Ishikawa (cell line): ENCODE measurements at regions not wholly inside any gene's neighbourhood (a gene's known extent, or its start where the extent isn't known, plus 50 kb on each side); places are given as distances from the start of the nearest gene placed in this dataset.
A peak's percentile ranks its signal among the peaks of the same experiment; 100 is the strongest.

ENCODE experiments used
- CEBPB ChIP-seq: IDR thresholded peaks from 2 replicates; pipeline ENCODE4 v1.6.1; 2012
- CREB1 ChIP-seq: IDR thresholded peaks from 2 replicates; pipeline ENCODE4 v1.6.1; 2012; ENCODE audit warnings: low read depth
- EGR1 ChIP-seq: IDR thresholded peaks from 2 replicates; pipeline ENCODE4 v1.6.1; 2012
- EP300 ChIP-seq: IDR thresholded peaks from 2 replicates; pipeline ENCODE4 v1.6.1; 2012; ENCODE audit warnings: borderline replicate concordance
- FOXM1 ChIP-seq: IDR thresholded peaks from 2 replicates; pipeline ENCODE4 v1.6.1; 2012; ENCODE audit warnings: low read depth, borderline replicate concordance
- NFIC ChIP-seq: IDR thresholded peaks from 2 replicates; pipeline ENCODE4 v1.6.1; 2012
- RAD21 ChIP-seq: IDR thresholded peaks from 2 replicates; pipeline ENCODE4 v1.6.1; 2012; ENCODE audit warnings: low read depth
- TAF1 ChIP-seq: IDR thresholded peaks from 2 replicates; pipeline ENCODE4 v1.6.1; 2012; ENCODE audit warnings: low read depth, mild to moderate bottlenecking
- TCF12 ChIP-seq: IDR thresholded peaks from 2 replicates; pipeline ENCODE4 v1.6.1; 2012; ENCODE audit warnings: low read depth
- TEAD4 ChIP-seq: IDR thresholded peaks from 2 replicates; pipeline ENCODE4 v1.6.1; 2012
- YY1 ChIP-seq: IDR thresholded peaks from 2 replicates; pipeline ENCODE4 v1.6.1; 2012; ENCODE audit warnings: low read depth
- ZBTB7A ChIP-seq: IDR thresholded peaks from 2 replicates; pipeline ENCODE4 v1.6.1; 2012; ENCODE audit warnings: low read depth
- TF ChIP-seq, protein P1 (sequence below): IDR thresholded peaks from 2 replicates; pipeline ENCODE4 v1.6.1; 2012
- TF ChIP-seq, protein P2 (sequence below): IDR thresholded peaks from 2 replicates; pipeline ENCODE4 v1.6.1; 2012; ENCODE audit warnings: low read depth, mild to moderate bottlenecking
- TF ChIP-seq, protein P3 (sequence below): IDR thresholded peaks from 2 replicates; pipeline ENCODE4 v1.6.1; 2012

DNA sequence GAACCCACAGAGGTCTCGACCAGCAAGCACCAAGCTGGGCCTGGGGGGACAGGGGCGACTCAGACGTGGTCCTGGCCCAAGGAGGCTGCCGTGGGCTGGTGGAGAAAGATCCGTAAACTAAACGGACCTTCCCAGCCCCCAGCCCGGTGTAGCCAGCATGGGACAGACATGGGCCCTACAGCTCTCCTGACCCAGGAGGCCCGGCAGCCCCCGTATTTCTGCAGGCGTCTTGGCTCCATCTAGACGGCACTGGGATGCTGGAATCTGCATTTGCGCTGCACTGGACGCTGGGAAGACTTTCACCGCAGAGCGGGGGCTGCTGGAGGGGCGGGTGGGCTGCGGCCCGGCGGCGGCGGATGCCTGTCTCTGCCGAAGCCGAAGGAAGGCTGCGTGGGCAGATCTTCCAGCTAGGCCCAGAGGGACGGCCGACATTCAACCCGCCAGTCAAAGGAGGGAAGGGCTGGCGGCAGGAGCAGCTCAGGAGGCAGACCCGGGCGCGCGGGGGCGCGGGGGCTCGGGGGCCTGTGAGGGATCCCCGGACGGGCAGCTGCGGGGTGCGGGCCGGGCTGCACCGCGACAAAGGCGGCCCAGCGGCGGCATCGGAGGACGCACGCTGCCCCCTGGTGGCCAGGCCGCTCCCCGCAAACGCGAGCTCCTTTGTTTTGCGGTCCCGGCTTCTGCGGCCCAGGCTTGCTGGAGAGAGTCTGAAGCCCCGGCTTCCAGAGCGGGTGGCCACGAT lies 266.2 kb downstream of the NSG2 start:
- TF ChIP-seq RAD21, result peak; percentile 79
- TF ChIP-seq EP300, result no peak
- no peak for TF ChIP-seq CEBPB
- TF ChIP-seq ZBTB7A, result no peak

DNA sequence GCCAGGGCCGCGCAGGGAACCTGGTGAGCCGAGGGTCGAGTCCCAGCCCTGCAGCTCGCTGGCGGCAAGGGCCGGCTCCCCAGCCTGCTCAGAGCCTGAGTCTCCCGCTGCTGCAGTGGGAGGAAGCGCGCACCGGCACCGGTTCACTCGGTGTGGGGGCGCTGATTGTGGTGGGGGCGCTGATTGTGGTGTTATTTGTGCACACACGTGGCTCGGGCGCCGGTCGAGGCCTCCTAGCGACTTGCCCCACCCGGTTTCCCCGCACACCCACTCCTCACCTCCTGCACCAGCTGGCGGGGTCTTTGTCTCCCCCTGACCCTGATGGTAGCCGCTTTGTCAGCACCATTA lies 266.7 kb downstream of the NSG2 start:
- no peak for TF ChIP-seq CEBPB
- no peak for TF ChIP-seq YY1
- TF ChIP-seq, protein P1, sequence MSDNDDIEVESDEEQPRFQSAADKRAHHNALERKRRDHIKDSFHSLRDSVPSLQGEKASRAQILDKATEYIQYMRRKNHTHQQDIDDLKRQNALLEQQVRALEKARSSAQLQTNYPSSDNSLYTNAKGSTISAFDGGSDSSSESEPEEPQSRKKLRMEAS, result no peak
- TF ChIP-seq CREB1, result no peak
- no peak for TF ChIP-seq EGR1
- TF ChIP-seq, protein P2, sequence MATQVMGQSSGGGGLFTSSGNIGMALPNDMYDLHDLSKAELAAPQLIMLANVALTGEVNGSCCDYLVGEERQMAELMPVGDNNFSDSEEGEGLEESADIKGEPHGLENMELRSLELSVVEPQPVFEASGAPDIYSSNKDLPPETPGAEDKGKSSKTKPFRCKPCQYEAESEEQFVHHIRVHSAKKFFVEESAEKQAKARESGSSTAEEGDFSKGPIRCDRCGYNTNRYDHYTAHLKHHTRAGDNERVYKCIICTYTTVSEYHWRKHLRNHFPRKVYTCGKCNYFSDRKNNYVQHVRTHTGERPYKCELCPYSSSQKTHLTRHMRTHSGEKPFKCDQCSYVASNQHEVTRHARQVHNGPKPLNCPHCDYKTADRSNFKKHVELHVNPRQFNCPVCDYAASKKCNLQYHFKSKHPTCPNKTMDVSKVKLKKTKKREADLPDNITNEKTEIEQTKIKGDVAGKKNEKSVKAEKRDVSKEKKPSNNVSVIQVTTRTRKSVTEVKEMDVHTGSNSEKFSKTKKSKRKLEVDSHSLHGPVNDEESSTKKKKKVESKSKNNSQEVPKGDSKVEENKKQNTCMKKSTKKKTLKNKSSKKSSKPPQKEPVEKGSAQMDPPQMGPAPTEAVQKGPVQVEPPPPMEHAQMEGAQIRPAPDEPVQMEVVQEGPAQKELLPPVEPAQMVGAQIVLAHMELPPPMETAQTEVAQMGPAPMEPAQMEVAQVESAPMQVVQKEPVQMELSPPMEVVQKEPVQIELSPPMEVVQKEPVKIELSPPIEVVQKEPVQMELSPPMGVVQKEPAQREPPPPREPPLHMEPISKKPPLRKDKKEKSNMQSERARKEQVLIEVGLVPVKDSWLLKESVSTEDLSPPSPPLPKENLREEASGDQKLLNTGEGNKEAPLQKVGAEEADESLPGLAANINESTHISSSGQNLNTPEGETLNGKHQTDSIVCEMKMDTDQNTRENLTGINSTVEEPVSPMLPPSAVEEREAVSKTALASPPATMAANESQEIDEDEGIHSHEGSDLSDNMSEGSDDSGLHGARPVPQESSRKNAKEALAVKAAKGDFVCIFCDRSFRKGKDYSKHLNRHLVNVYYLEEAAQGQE, result no peak
- TF ChIP-seq ZBTB7A, result no peak
- no peak for TF ChIP-seq TEAD4
- no peak for TF ChIP-seq EP300
- no peak for TF ChIP-seq NFIC

DNA sequence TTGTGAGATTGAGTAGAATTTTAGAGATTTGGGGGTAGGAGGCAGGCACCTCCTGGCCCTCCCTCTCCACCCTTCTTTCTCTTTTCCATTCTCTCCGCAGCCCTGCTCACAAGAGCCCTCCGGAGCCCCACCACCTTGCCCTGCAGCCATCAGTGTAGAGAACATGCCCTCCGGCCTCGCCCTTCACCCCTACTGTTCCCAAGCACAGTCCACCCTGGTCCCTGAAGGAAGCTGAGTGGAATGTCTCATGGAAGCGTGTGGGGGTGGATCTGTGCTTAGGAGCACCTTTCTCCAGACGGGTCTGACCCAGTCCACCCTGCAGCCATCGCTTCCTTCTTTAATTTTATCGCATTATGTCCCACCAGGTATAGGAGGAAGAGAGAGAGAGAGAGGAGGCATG lies 267.1 kb downstream of the NSG2 start:
- no peak for TF ChIP-seq CREB1
- no peak for TF ChIP-seq EGR1
- no peak for TF ChIP-seq ZBTB7A
- TF ChIP-seq TEAD4, result no peak
- no peak for TF ChIP-seq TAF1
- TF ChIP-seq, protein P2, result no peak
- TF ChIP-seq, protein P3, sequence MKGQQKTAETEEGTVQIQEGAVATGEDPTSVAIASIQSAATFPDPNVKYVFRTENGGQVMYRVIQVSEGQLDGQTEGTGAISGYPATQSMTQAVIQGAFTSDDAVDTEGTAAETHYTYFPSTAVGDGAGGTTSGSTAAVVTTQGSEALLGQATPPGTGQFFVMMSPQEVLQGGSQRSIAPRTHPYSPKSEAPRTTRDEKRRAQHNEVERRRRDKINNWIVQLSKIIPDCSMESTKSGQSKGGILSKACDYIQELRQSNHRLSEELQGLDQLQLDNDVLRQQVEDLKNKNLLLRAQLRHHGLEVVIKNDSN, result no peak
- TF ChIP-seq TCF12, result no peak
- TF ChIP-seq EP300, result no peak
- TF ChIP-seq FOXM1, result no peak

DNA sequence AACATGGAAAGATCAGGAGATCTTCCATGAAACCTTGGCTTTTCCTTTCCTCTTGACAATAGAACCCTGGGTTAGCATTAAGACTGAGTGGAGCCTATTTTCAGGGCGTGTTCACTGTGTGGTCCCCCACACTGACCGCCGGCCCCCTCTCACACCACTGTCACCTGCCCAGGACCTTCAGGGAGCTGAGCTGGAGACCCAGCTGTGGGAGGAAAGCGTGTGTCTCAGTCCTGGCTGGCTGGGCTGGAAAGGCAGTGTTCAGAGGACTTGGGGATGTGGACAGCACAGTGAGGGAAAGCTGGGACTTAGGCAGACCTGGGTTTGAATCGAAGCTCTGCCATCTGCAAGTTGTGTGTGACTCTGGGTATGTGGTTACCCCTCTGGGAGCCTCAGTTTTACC lies 268.1 kb downstream of the NSG2 start:
- TF ChIP-seq CEBPB (no peak), TEAD4 (no peak), EP300 (no peak), RAD21 (no peak), TCF12 (no peak), ZBTB7A (no peak), FOXM1 (no peak)

DNA sequence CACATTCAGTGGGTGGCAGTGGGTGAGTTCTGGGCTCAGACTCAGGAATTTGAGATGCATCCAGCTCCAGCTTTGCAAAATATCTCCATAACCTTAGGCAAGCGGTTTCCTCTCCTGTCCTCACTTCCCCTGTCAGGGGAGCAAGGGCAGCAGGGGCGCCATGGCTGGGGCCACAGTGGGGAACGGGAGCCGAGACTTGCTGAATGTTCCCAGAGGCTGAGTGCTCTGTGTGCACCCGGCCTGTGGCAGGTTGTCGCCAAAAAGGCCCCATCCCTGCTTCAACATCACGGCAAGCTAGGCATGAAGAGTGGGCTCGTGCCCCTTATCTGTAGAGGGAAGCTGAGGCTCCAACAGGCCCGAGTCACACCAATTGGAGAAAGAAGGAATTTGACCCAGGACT lies 268.8 kb downstream of the NSG2 start:
- TF ChIP-seq TEAD4 (no peak), RAD21 (no peak), ZBTB7A (no peak), FOXM1 (no peak), NFIC (no peak), TAF1 (no peak), YY1 (no peak), EGR1 (no peak), EP300 (no peak)
- TF ChIP-seq, protein P3, result no peak
- TF ChIP-seq, protein P1, result no peak

DNA sequence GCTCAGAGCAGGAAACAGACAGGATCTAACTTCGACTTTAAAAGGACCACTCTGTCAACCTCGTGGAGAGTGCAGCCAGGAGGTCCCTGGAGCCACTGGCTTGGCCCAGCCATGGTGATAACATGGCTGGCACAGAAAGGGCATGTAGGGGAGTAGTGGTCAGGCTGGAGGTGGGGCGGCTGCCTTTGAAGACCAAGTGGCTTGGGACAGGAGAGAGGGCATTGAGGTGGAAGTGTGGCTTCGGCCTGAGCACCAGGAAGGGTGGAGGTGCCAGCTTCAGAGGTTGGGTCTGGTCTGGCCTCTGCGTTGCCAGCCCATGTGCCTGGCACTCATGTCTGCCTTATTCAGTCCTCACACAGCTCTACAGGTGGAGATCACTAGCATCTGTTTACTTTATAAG lies 270.0 kb downstream of the NSG2 start:
- no peak for TF ChIP-seq CEBPB
- TF ChIP-seq CREB1, result no peak
- TF ChIP-seq, protein P3, result no peak
- TF ChIP-seq NFIC, result no peak
- no peak for TF ChIP-seq FOXM1
- no peak for TF ChIP-seq EGR1
- no peak for TF ChIP-seq ZBTB7A
- no peak for TF ChIP-seq YY1
- no peak for TF ChIP-seq TAF1
- no peak for TF ChIP-seq TCF12
- no peak for TF ChIP-seq TEAD4
- TF ChIP-seq RAD21, result no peak
- TF ChIP-seq, protein P1, result no peak
- no peak for TF ChIP-seq EP300
- TF ChIP-seq, protein P2, result no peak
